HepG2 (cell line): ENCODE measurements at regions not wholly inside any gene's neighbourhood (a gene's known extent, or its start where the extent isn't known, plus 50 kb on each side); places are given as distances from the start of the nearest gene placed in this dataset.

Experiments used
- ATAC-seq: fragments of 200-7000 bp; cut with Tn5 transposase; 3 replicates; pipeline ENCODE4 v1.9.1; 2020; ENCODE audit warnings: mild to moderate bottlenecking, moderate library complexity
- BruUV-seq: library from RNA; stranded (reverse); fragments of 400-500 nt; replicated peaks from 2 replicates; lab custom pipeline; 2021; lab: Mats Ljungman, UMichigan
- CTCF ChIA-PET: fragments of 300-600 bp; formaldehyde crosslinking; extraction: SDS; loops from one replicate; lab custom pipeline; 2021; ENCODE audit warnings: low total read pairs, inconsistent platforms, low intra/inter-chr PET ratio; lab: Yijun Ruan, JAX
- POLR2A ChIA-PET: fragments of 350-600 bp; sonication (Branson Sonifier 250); formaldehyde crosslinking; loops from one replicate; lab custom pipeline; 2020; ENCODE audit warnings: antibody characterized with exemption, inconsistent platforms; lab: Yijun Ruan, JAX
- DNase-seq: peaks from one replicate; pipeline ENCODE4 v3.0.0-alpha.2; 2015; ENCODE audit warnings: low spot score
- FAIRE-seq: peaks from 3 replicates; lab custom pipeline; 2011; peaks lifted over from hg19 to GRCh38; lab: Jason Lieb, UNC
- H2AFZ ChIP-seq: one replicate; pipeline ENCODE4 v1.6.1; 2011; ENCODE audit warnings: low read length, inconsistent platforms
- H3K27ac ChIP-seq: fragments of 300-600 bp; 3 replicates; pipeline ENCODE4 v1.8.0; 2011; ENCODE audit warnings: mixed run types, mild to moderate bottlenecking, mixed read lengths, low read length, inconsistent platforms; ENCODE audit not compliant: insufficient read depth; ENCODE audit errors: extremely low read length
- H3K27me3 ChIP-seq, 2 experiments: fragments of 200-600 bp in 1 of 2; 2 replicates in 1 of 2; 3 replicates in 1 of 2; pipeline versions ENCODE4 v1.6.0 to v1.8.0; 2011; ENCODE audit warnings: low read length in 2 of 2, mild to moderate bottlenecking in 2 of 2, moderate library complexity in 2 of 2, inconsistent platforms in 1 of 2; ENCODE audit not compliant: insufficient read depth in 2 of 2, control insufficient read depth in 1 of 2
- H3K36me3 ChIP-seq, 2 experiments: fragments of 200-600 bp in 1 of 2; replicated peaks in 1 of 2; 2 replicates in 1 of 2; 3 replicates in 1 of 2; pipeline versions ENCODE4 v1.5.1 to v1.8.0; 2011; ENCODE audit warnings: low read length in 2 of 2, inconsistent platforms in 1 of 2; ENCODE audit not compliant: insufficient read depth in 2 of 2, control insufficient read depth in 1 of 2
- H3K4me1 ChIP-seq: 2 replicates; pipeline ENCODE4 v1.5.1; 2012; ENCODE audit warnings: low read length, inconsistent platforms; ENCODE audit not compliant: insufficient read depth
- H3K4me2 ChIP-seq: 2 replicates; pipeline ENCODE4 v1.6.0; 2011; ENCODE audit warnings: low read depth, low read length, inconsistent platforms
- H3K4me3 ChIP-seq, 3 experiments: fragments of 200-600 bp in 1 of 3; sonication (generic), shearing (Covaris generic) in 1 of 3; replicated peaks in 1 of 3; 2 replicates each; pipeline ENCODE4 v1.5.1; 2011 to 2016; ENCODE audit warnings: low read length in 3 of 3, inconsistent platforms in 2 of 3, low read depth in 2 of 3, mild to moderate bottlenecking in 2 of 3, control low read depth in 1 of 3, mixed read lengths in 1 of 3; ENCODE audit not compliant: insufficient read depth in 1 of 3
- H3K79me2 ChIP-seq: one replicate; pipeline ENCODE4 v1.6.1; 2011; ENCODE audit warnings: low read length, inconsistent platforms; ENCODE audit not compliant: insufficient read depth
- H3K9ac ChIP-seq: 2 replicates; pipeline ENCODE4 v1.6.0; 2011; ENCODE audit warnings: mild to moderate bottlenecking, low read depth, low read length, inconsistent platforms; ENCODE audit not compliant: insufficient read depth
- H3K9me3 ChIP-seq: 2 replicates; pipeline ENCODE4 v1.5.1; 2012; ENCODE audit warnings: mild to moderate bottlenecking, low read length
- H4K20me1 ChIP-seq: 2 replicates; pipeline ENCODE4 v1.6.0; 2011; ENCODE audit warnings: inconsistent platforms, mild to moderate bottlenecking, low read length, moderate library complexity; ENCODE audit not compliant: insufficient read depth
- FOXA1 ChIP-seq, 2 experiments: fragments of 450-650 bp in 1 of 2; sonication (generic) in 1 of 2; formaldehyde crosslinking in 1 of 2; IDR thresholded peaks; 2 replicates each; pipeline versions ENCODE4 v1.4.0 to v1.6.1; 2016 to 2020; ENCODE audit warnings: missing genetic modification reagents in 1 of 2
- HOXA7 ChIP-seq: sonication (generic); formaldehyde crosslinking; IDR thresholded peaks from 2 replicates; pipeline ENCODE4 v1.8.1; 2022; ENCODE audit warnings: mild to moderate bottlenecking, missing genetic modification reagents, moderate library complexity
- JARID2 ChIP-seq: sonication (generic); formaldehyde crosslinking; IDR thresholded peaks from 2 replicates; pipeline ENCODE4 v1.8.1; 2023; ENCODE audit warnings: missing genetic modification reagents, inconsistent platforms; ENCODE audit not compliant: insufficient replicate concordance
- KAT2B ChIP-seq: fragments of 150-350 bp; IDR thresholded peaks from 2 replicates; pipeline ENCODE4 v1.6.1; 2014; ENCODE audit warnings: low read depth, low read length, borderline replicate concordance
- NFE2L1 ChIP-seq: sonication (generic); formaldehyde crosslinking; IDR thresholded peaks from 2 replicates; pipeline ENCODE4 v1.4.0; 2020; ENCODE audit warnings: missing genetic modification reagents, mild to moderate bottlenecking, borderline replicate concordance
- NONO ChIP-seq, 2 experiments: fragments of 450-650 bp in 1 of 2; sonication (generic) in 1 of 2; formaldehyde crosslinking in 1 of 2; IDR thresholded peaks in 1 of 2; conservative IDR thresholded peaks in 1 of 2; 2 replicates each; pipeline versions ENCODE4 v1.6.1 to v1.8.0; 2017 to 2022; ENCODE audit warnings: mild to moderate bottlenecking in 1 of 2, missing genetic modification reagents in 1 of 2, moderate library complexity in 1 of 2
- PAF1 ChIP-seq: IDR thresholded peaks from 2 replicates; pipeline ENCODE4 v1.6.1; 2016; ENCODE audit warnings: missing genetic modification reagents, missing compliant biosample characterization
- PHF5A ChIP-seq: IDR thresholded peaks from one replicate; pipeline ENCODE4 v1.6.1; 2018; ENCODE audit warnings: low read depth, missing genetic modification reagents; ENCODE audit not compliant: unreplicated experiment
- REXO4 ChIP-seq: sonication (generic); formaldehyde crosslinking; IDR thresholded peaks from 2 replicates; pipeline ENCODE4 v1.8.0; 2022; ENCODE audit warnings: missing genetic modification reagents, mild to moderate bottlenecking, borderline replicate concordance
- SMARCC2 ChIP-seq: fragments of 450-650 bp; IDR thresholded peaks from 2 replicates; pipeline ENCODE4 v1.6.1; 2017; ENCODE audit warnings: antibody characterized with exemption, mild to moderate bottlenecking
- SNAI1 ChIP-seq: sonication (generic); formaldehyde crosslinking; IDR thresholded peaks from 2 replicates; pipeline ENCODE4 v1.5.0; 2020; ENCODE audit warnings: mild to moderate bottlenecking, missing genetic modification reagents, borderline replicate concordance
- U2AF2 ChIP-seq: fragments of 200-400 bp; formaldehyde crosslinking; IDR thresholded peaks from 2 replicates; pipeline ENCODE4 v1.6.1; 2017; ENCODE audit warnings: low read depth, mild to moderate bottlenecking, low read length
- ZMAT3 ChIP-seq: sonication (generic); formaldehyde crosslinking; conservative IDR thresholded peaks from 2 replicates; pipeline ENCODE4 v1.7.0; 2021; ENCODE audit warnings: missing genetic modification reagents
- ZNF24 ChIP-seq: fragments of 450-650 bp; IDR thresholded peaks from 2 replicates; pipeline ENCODE4 v1.6.1; 2017; ENCODE audit warnings: antibody characterized with exemption, mild to moderate bottlenecking
- ZNF430 ChIP-seq: sonication (generic); formaldehyde crosslinking; IDR thresholded peaks from 2 replicates; pipeline ENCODE4 v1.9.0; 2021; ENCODE audit warnings: mild to moderate bottlenecking, missing genetic modification reagents
- ZNF451 ChIP-seq: sonication (generic); formaldehyde crosslinking; IDR thresholded peaks from 2 replicates; pipeline ENCODE4 v1.5.0; 2020; ENCODE audit warnings: mild to moderate bottlenecking, missing genetic modification reagents
- ZSCAN21 ChIP-seq: sonication (generic); formaldehyde crosslinking; IDR thresholded peaks from 2 replicates; pipeline ENCODE4 v1.8.0; 2022; ENCODE audit warnings: mild to moderate bottlenecking, missing genetic modification reagents, moderate library complexity, borderline replicate concordance
- ZSCAN30 ChIP-seq: sonication (generic); formaldehyde crosslinking; IDR thresholded peaks from 2 replicates; pipeline ENCODE4 v1.5.0; 2020; ENCODE audit warnings: mild to moderate bottlenecking, missing genetic modification reagents
- WGBS: methylation state at CpG from one replicate; pipeline ENCODE4 v1.1.6; 2017; ENCODE audit warnings: low lambda C conversion rate; 5-methylcytosine and 5-hydroxymethylcytosine counted together
- in situ Hi-C: cut with HindIII; loops from 2 replicates; pipeline ENCODE4 v1.10.0; 2017; ENCODE audit warnings: low pct_unique_long_range_greater_than_20kb; ENCODE audit not compliant: extremely low pct_ligation_motif_present
- intact Hi-C: fragments of 100-400 bp; cut with micrococcal nuclease; formaldehyde crosslinking; loops from one replicate; pipeline ENCODE4 v1.10.0; 2022; ENCODE audit not compliant: unreplicated experiment
- TF ChIP-seq, protein P1 (sequence below): sonication (generic); formaldehyde crosslinking; IDR thresholded peaks from 2 replicates; pipeline ENCODE4 v1.9.0; 2021; ENCODE audit warnings: mild to moderate bottlenecking, missing genetic modification reagents

DNA sequence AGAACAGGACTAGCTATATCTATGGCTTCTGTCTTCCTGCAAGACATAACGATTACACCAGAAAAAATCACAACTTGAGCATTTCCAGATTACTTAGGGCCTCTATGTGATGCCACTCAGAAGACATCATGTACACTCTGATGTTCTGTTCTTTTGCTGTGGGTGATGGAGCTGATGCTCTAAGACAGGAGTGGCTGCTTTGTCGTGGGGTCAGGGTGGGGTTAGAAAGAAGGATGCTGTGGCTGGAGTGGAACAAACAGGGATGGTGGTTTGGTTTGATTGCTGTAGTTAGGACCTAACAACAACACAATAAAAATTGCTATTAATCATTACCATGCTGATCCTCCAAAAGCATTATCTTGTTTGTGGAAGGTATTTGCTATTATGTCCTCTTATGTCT, 120.3 kb upstream of the ARHGAP20 start:
- BruUV-seq = no TSS peak
- H2AFZ ChIP-seq = no peak overlapping the region
- ChIA-PET POLR2A (no interaction called here), CTCF (no interaction called here)
- H3K27me3 ChIP-seq = no peaks in the 10 kb centered on the region
- in situ Hi-C loops = no loop called here
- no peaks in the 10 kb centered on the region for H3K79me2 ChIP-seq
- 0% methylated on average over 2 of the region's 2 CpGs for WGBS
- FAIRE-seq = no peak
- TF ChIP-seq PAF1 (CRISPR knock-in tag) (no peak), ZNF451 (CRISPR knock-in tag) (no peak), ZNF24 (no peak), ZMAT3 (CRISPR knock-in tag) (no peak), SNAI1 (no peak), ZSCAN30 (CRISPR knock-in tag) (no peak), HOXA7 (CRISPR knock-in tag) (no peak), ZNF430 (CRISPR knock-in tag) (no peak), JARID2 (CRISPR knock-in tag) (no peak), SMARCC2 (no peak), REXO4 (no peak), U2AF2 (no peak), PHF5A (CRISPR knock-in tag) (no peak), ZSCAN21 (no peak), KAT2B (no peak), FOXA1 (IDR thresholded peaks at IDR 0.05) (no peak), FOXA1 (CRISPR knock-in tag; IDR thresholded peaks at IDR 0.05) (no peak), NFE2L1 (no peak), NONO (IDR thresholded peaks at IDR 0.05) (no peak), NONO (CRISPR knock-in tag; conservative IDR thresholded peaks at IDR 0.05) (no peak)
- TF ChIP-seq, protein P1, sequence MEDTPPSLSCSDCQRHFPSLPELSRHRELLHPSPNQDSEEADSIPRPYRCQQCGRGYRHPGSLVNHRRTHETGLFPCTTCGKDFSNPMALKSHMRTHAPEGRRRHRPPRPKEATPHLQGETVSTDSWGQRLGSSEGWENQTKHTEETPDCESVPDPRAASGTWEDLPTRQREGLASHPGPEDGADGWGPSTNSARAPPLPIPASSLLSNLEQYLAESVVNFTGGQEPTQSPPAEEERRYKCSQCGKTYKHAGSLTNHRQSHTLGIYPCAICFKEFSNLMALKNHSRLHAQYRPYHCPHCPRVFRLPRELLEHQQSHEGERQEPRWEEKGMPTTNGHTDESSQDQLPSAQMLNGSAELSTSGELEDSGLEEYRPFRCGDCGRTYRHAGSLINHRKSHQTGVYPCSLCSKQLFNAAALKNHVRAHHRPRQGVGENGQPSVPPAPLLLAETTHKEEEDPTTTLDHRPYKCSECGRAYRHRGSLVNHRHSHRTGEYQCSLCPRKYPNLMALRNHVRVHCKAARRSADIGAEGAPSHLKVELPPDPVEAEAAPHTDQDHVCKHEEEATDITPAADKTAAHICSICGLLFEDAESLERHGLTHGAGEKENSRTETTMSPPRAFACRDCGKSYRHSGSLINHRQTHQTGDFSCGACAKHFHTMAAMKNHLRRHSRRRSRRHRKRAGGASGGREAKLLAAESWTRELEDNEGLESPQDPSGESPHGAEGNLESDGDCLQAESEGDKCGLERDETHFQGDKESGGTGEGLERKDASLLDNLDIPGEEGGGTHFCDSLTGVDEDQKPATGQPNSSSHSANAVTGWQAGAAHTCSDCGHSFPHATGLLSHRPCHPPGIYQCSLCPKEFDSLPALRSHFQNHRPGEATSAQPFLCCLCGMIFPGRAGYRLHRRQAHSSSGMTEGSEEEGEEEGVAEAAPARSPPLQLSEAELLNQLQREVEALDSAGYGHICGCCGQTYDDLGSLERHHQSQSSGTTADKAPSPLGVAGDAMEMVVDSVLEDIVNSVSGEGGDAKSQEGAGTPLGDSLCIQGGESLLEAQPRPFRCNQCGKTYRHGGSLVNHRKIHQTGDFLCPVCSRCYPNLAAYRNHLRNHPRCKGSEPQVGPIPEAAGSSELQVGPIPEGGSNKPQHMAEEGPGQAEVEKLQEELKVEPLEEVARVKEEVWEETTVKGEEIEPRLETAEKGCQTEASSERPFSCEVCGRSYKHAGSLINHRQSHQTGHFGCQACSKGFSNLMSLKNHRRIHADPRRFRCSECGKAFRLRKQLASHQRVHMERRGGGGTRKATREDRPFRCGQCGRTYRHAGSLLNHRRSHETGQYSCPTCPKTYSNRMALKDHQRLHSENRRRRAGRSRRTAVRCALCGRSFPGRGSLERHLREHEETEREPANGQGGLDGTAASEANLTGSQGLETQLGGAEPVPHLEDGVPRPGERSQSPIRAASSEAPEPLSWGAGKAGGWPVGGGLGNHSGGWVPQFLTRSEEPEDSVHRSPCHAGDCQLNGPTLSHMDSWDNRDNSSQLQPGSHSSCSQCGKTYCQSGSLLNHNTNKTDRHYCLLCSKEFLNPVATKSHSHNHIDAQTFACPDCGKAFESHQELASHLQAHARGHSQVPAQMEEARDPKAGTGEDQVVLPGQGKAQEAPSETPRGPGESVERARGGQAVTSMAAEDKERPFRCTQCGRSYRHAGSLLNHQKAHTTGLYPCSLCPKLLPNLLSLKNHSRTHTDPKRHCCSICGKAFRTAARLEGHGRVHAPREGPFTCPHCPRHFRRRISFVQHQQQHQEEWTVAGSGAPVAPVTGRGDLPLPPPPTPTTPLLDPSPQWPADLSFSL (CRISPR knock-in tag) = no peak
- no peak overlapping the region for H3K4me2 ChIP-seq
- no peak overlapping the region for H3K4me3 ChIP-seq
- ATAC-seq = no peak
- intact Hi-C loops = no loop called here
- H3K27ac ChIP-seq = no peak overlapping the region
- no peaks in the 10 kb centered on the region for H3K36me3 ChIP-seq
- no peaks in the 10 kb centered on the region for H3K4me1 ChIP-seq
- no peak overlapping the region for H3K9ac ChIP-seq
- H3K9me3 ChIP-seq = no peaks in the 10 kb centered on the region
- no peak for DNase-seq
- H4K20me1 ChIP-seq = no peaks in the 10 kb centered on the region
